HCT116 (cell line): ENCODE measurements at regions not wholly inside any gene's neighbourhood (a gene's known extent, or its start where the extent isn't known, plus 50 kb on each side); places are given as distances from the start of the nearest gene placed in this dataset.

Experiments used
- CEBPB ChIP-seq: IDR thresholded peaks from 2 replicates; pipeline ENCODE4 v1.6.1; 2012; ENCODE audit warnings: low read depth
- EZH2 ChIP-seq: fragments of 200-600 bp; sonication (generic); IDR thresholded peaks from 2 replicates; pipeline ENCODE4 v1.6.1; 2017; ENCODE audit warnings: antibody characterized with exemption, mixed run types
- EZH2phosphoT487 ChIP-seq: fragments of 200-600 bp; IDR thresholded peaks from 2 replicates; pipeline ENCODE4 v1.6.1; 2018; ENCODE audit warnings: antibody characterized with exemption, borderline replicate concordance
- POLR2A ChIP-seq: IDR thresholded peaks from 2 replicates; pipeline ENCODE4 v1.7.0; 2011; ENCODE audit warnings: borderline replicate concordance; ENCODE audit not compliant: insufficient read depth, insufficient read length; ENCODE audit errors: extremely low read depth
- POLR2AphosphoS5 ChIP-seq: IDR thresholded peaks from 2 replicates; pipeline ENCODE4 v1.6.1; 2011; ENCODE audit warnings: mild to moderate bottlenecking, low read depth, low read length, moderate library complexity
- YY1 ChIP-seq: IDR thresholded peaks from 2 replicates; pipeline ENCODE4 v1.6.1; 2011; ENCODE audit warnings: low read length, low read depth, moderate library complexity, mild to moderate bottlenecking; ENCODE audit not compliant: insufficient replicate concordance; ENCODE audit errors: extremely low read depth
- ZFX ChIP-seq: fragments of 450-650 bp; IDR thresholded peaks from 2 replicates; pipeline ENCODE4 v1.6.1; 2017
- TF ChIP-seq, protein P1 (sequence below): IDR thresholded peaks from 2 replicates; pipeline ENCODE4 v1.6.1; 2012
- TF ChIP-seq, protein P2 (sequence below), 3 experiments: fragments of 200-600 bp in 1 of 3; sonication (generic) in 1 of 3; IDR thresholded peaks in 2 of 3; conservative IDR thresholded peaks in 1 of 3; 2 replicates each; pipeline ENCODE4 v1.5.1; 2012 to 2017; ENCODE audit warnings: low read depth in 2 of 3, low read length in 2 of 3, antibody characterized with exemption in 1 of 3, borderline replicate concordance in 1 of 3, control low read depth in 1 of 3, mild to moderate bottlenecking in 1 of 3, mixed read lengths in 1 of 3, mixed run types in 1 of 3, moderate library complexity in 1 of 3; ENCODE audit not compliant: insufficient read depth in 1 of 3
- TF ChIP-seq, protein P3 (sequence below): IDR thresholded peaks from 2 replicates; pipeline ENCODE4 v1.6.1; 2012

DNA sequence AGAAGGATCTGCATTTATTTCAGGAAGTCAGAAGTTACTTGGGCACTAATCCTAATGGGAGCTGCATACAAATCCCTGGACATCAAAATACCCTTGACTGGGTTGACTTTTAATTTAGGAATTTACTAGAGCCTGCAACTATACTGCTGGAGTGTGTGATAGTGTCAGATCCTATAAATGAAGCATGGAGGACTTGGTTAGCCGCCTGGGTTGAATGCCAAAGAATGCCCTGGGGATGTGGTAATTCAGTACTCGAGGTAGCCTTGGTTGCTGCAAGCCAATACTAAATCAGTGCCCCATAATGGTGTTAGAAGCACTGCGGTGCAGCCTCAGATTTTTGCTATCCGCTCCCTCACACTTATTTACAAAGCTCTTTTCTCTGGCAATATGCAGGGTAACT lies 184.9 kb downstream of the CAPZA3 start:
- TF ChIP-seq, protein P1, sequence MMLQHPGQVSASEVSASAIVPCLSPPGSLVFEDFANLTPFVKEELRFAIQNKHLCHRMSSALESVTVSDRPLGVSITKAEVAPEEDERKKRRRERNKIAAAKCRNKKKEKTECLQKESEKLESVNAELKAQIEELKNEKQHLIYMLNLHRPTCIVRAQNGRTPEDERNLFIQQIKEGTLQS: no peak
- TF ChIP-seq, protein P2, sequence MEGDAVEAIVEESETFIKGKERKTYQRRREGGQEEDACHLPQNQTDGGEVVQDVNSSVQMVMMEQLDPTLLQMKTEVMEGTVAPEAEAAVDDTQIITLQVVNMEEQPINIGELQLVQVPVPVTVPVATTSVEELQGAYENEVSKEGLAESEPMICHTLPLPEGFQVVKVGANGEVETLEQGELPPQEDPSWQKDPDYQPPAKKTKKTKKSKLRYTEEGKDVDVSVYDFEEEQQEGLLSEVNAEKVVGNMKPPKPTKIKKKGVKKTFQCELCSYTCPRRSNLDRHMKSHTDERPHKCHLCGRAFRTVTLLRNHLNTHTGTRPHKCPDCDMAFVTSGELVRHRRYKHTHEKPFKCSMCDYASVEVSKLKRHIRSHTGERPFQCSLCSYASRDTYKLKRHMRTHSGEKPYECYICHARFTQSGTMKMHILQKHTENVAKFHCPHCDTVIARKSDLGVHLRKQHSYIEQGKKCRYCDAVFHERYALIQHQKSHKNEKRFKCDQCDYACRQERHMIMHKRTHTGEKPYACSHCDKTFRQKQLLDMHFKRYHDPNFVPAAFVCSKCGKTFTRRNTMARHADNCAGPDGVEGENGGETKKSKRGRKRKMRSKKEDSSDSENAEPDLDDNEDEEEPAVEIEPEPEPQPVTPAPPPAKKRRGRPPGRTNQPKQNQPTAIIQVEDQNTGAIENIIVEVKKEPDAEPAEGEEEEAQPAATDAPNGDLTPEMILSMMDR (IDR thresholded peaks at IDR 0.05 in 2 of 3, conservative IDR thresholded peaks at IDR 0.05 in 1 of 3; ENCODE audit: borderline replicate concordance in 1 of 3, insufficient read depth in 1 of 3, low read depth in 2 of 3, low read length in 2 of 3): no peak
- TF ChIP-seq POLR2A (no peak), EZH2phosphoT487 (no peak), YY1 (no peak), POLR2AphosphoS5 (no peak), CEBPB (no peak), EZH2 (no peak), ZFX (no peak)
- TF ChIP-seq, protein P3, sequence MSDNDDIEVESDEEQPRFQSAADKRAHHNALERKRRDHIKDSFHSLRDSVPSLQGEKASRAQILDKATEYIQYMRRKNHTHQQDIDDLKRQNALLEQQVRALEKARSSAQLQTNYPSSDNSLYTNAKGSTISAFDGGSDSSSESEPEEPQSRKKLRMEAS: no peak
